ENCODE measurements at regions not wholly inside any gene's neighbourhood (a gene's known extent, or its start where the extent isn't known, plus 50 kb on each side); places are given as distances from the start of the nearest gene placed in this dataset.
"Not testable (repeated sequence)": the region's sequence is repeated elsewhere in the genome, so short reads cannot be mapped to it uniquely, and the experiment has no call there.

GRCh38 chr1:46878173-46878782 lies 63.0 kb downstream of the CYP4A11 start:
- not testable (repeated sequence) for H3K4me3 ChIP-seq (ENCODE audit: control insufficient read depth, low read depth, low read length)
- peak; percentile 30 for DNase-seq (ENCODE audit: low read depth)
- TF ChIP-seq CTCF (conservative IDR thresholded peaks at IDR 0.05; ENCODE audit: control insufficient read depth, insufficient read depth, low read depth, low read length) = peak; percentile 39

- TF ChIP-seq CTCF (conservative IDR thresholded peaks at IDR 0.05; ENCODE audit: control insufficient read depth, insufficient read depth, low read depth, low read length) = peak; percentile 31
- peak; percentile 1 for DNase-seq (ENCODE audit: low read depth)
- H3K4me3 ChIP-seq (ENCODE audit: control insufficient read depth, low read depth, low read length) = not testable (repeated sequence)
Observed at GRCh38 chr1:46876093-46876492, 65.2 kb downstream of the CYP4A11 start.

All from fibroblast of mammary gland (primary cell).